H9 (cell line): ENCODE measurements at regions not wholly inside any gene's neighbourhood (a gene's known extent, or its start where the extent isn't known, plus 50 kb on each side); places are given as distances from the start of the nearest gene placed in this dataset.

Source experiments
- DNase-seq: peaks from one replicate; pipeline ENCODE4 v3.0.0-alpha.2; 2017
- H2AFZ ChIP-seq: one replicate; pipeline ENCODE4 v1.6.1; 2013; ENCODE audit warnings: mild to moderate bottlenecking, low read length, control low read depth, moderate library complexity
- H2AK5ac ChIP-seq: 2 replicates; pipeline ENCODE4 v1.6.1; 2013; ENCODE audit warnings: low read length, control low read depth, mixed read lengths; ENCODE audit not compliant: insufficient read length
- H2BK120ac ChIP-seq: one replicate; pipeline ENCODE4 v1.6.1; 2013; ENCODE audit warnings: low read depth, mild to moderate bottlenecking, low read length, control low read depth, inconsistent platforms; ENCODE audit not compliant: poor library complexity, severe bottlenecking
- H2BK12ac ChIP-seq: 2 replicates; pipeline ENCODE4 v1.6.1; 2013; ENCODE audit warnings: low read length, control low read depth, mixed read lengths, low read depth; ENCODE audit not compliant: insufficient read length
- H2BK15ac ChIP-seq: 2 replicates; pipeline ENCODE4 v1.6.1; 2013; ENCODE audit warnings: low read depth, low read length, control low read depth
- H2BK20ac ChIP-seq: one replicate; pipeline ENCODE4 v1.6.1; 2013; ENCODE audit warnings: low read depth, mild to moderate bottlenecking, low read length, control low read depth, inconsistent platforms; ENCODE audit not compliant: poor library complexity, severe bottlenecking
- H2BK5ac ChIP-seq: 2 replicates; pipeline ENCODE4 v1.6.1; 2013; ENCODE audit warnings: low read length, control low read depth, mixed read lengths; ENCODE audit not compliant: insufficient read length
- H3K14ac ChIP-seq: 2 replicates; pipeline ENCODE4 v1.6.1; 2013; ENCODE audit warnings: low read length, control low read depth; ENCODE audit not compliant: insufficient read depth
- H3K18ac ChIP-seq: 2 replicates; pipeline ENCODE4 v1.6.1; 2013; ENCODE audit warnings: low read depth, mild to moderate bottlenecking, mixed read lengths, low read length, control low read depth; ENCODE audit not compliant: insufficient read length
- H3K23ac ChIP-seq: 2 replicates; pipeline ENCODE4 v1.6.1; 2013; ENCODE audit warnings: low read length, control low read depth, mixed read lengths, low read depth; ENCODE audit not compliant: insufficient read length
- H3K23me2 ChIP-seq: 2 replicates; pipeline ENCODE4 v1.6.1; 2013; ENCODE audit warnings: low read depth, mild to moderate bottlenecking, mixed read lengths, low read length, control low read depth; ENCODE audit not compliant: insufficient read length, poor library complexity, severe bottlenecking
- H3K27ac ChIP-seq: 2 replicates; pipeline ENCODE4 v1.5.1; 2013; ENCODE audit warnings: low read length, control low read depth, mixed read lengths, low read depth; ENCODE audit not compliant: insufficient read length
- H3K27me3 ChIP-seq: 2 replicates; pipeline ENCODE4 v1.6.1; 2013; ENCODE audit warnings: low read length, control low read depth, inconsistent platforms; ENCODE audit not compliant: insufficient read depth
- H3K4ac ChIP-seq: 2 replicates; pipeline ENCODE4 v1.6.1; 2013; ENCODE audit warnings: low read depth, mild to moderate bottlenecking, control low read depth, inconsistent platforms, low read length, moderate library complexity
- H3K4me1 ChIP-seq: 2 replicates; pipeline ENCODE4 v1.6.1; 2013; ENCODE audit warnings: low read length, control low read depth, inconsistent platforms; ENCODE audit not compliant: insufficient read depth
- H3K4me2 ChIP-seq: 2 replicates; pipeline ENCODE4 v1.6.1; 2013; ENCODE audit warnings: low read length, control low read depth, mixed read lengths; ENCODE audit not compliant: insufficient read length, insufficient read depth
- H3K56ac ChIP-seq: 2 replicates; pipeline ENCODE4 v1.6.1; 2013; ENCODE audit warnings: low read depth, mild to moderate bottlenecking, mixed read lengths, low read length, control low read depth; ENCODE audit not compliant: insufficient read length
- H3K79me1 ChIP-seq: 2 replicates; pipeline ENCODE4 v1.6.1; 2013; ENCODE audit warnings: low read depth, mild to moderate bottlenecking, moderate library complexity, low read length, control low read depth, inconsistent platforms; ENCODE audit not compliant: insufficient read depth, poor library complexity, severe bottlenecking
- H3K79me2 ChIP-seq: 2 replicates; pipeline ENCODE4 v1.6.1; 2013; ENCODE audit warnings: low read length, control low read depth, inconsistent platforms; ENCODE audit not compliant: insufficient read depth
- H3K9ac ChIP-seq: 2 replicates; pipeline ENCODE4 v1.6.1; 2013; ENCODE audit warnings: low read length, control low read depth, mixed read lengths; ENCODE audit not compliant: insufficient read length; ENCODE audit errors: extremely low read depth
- H3K9me3 ChIP-seq: one replicate; pipeline ENCODE4 v1.6.1; 2013; ENCODE audit warnings: low read depth, low read length, inconsistent platforms; ENCODE audit not compliant: control insufficient read depth
- H3T11ph ChIP-seq: one replicate; pipeline ENCODE4 v1.6.1; 2013; ENCODE audit warnings: mild to moderate bottlenecking, low read length, control low read depth, inconsistent platforms
- H4K20me1 ChIP-seq: one replicate; pipeline ENCODE4 v1.6.1; 2013; ENCODE audit not compliant: control insufficient read depth, insufficient read length, insufficient read depth
- H4K5ac ChIP-seq: 2 replicates; pipeline ENCODE4 v1.6.1; 2013; ENCODE audit warnings: low read depth, mild to moderate bottlenecking, mixed read lengths, low read length, control low read depth; ENCODE audit not compliant: insufficient read length
- H4K8ac ChIP-seq: replicated peaks from 2 replicates; pipeline ENCODE4 v1.6.1; 2013; ENCODE audit warnings: low read length, control low read depth, mixed read lengths, low read depth; ENCODE audit not compliant: insufficient read length
- H4K91ac ChIP-seq: 2 replicates; pipeline ENCODE4 v1.6.1; 2013; ENCODE audit warnings: low read depth, mild to moderate bottlenecking, moderate library complexity, mixed read lengths, low read length, control low read depth; ENCODE audit not compliant: insufficient read length
- H3K27ac Mint-ChIP-seq, 3 experiments: 2 replicates in 2 of 3; 3 replicates in 1 of 3; pipeline ENCODE4 v1.8.0; 2020 to 2021; ENCODE audit warnings: mixed read lengths in 3 of 3, mild to moderate bottlenecking in 1 of 3, moderate library complexity in 1 of 3
- H3K27me3 Mint-ChIP-seq: 2 replicates; pipeline ENCODE4 v1.8.0; 2021; ENCODE audit warnings: low read depth, mild to moderate bottlenecking, moderate library complexity, mixed read lengths
- H3K36me3 Mint-ChIP-seq, 3 experiments: 2 replicates in 2 of 3; 3 replicates in 1 of 3; pipeline ENCODE4 v1.8.0; 2020 to 2021; ENCODE audit warnings: low read depth in 3 of 3, mixed read lengths in 3 of 3; ENCODE audit not compliant: insufficient read depth in 1 of 3
- H3K4me1 Mint-ChIP-seq, 2 experiments: 2 replicates each; pipeline ENCODE4 v1.8.0; 2020; ENCODE audit warnings: mixed read lengths in 2 of 2
- H3K4me3 Mint-ChIP-seq, 2 experiments: 2 replicates in 1 of 2; 3 replicates in 1 of 2; pipeline ENCODE4 v1.8.0; 2020 to 2021; ENCODE audit warnings: mild to moderate bottlenecking in 2 of 2, mixed read lengths in 2 of 2, moderate library complexity in 1 of 2
- H3K9me3 Mint-ChIP-seq, 2 experiments: 2 replicates in 1 of 2; 3 replicates in 1 of 2; pipeline ENCODE4 v1.8.0; 2020; ENCODE audit warnings: mild to moderate bottlenecking in 2 of 2, mixed read lengths in 2 of 2, moderate library complexity in 1 of 2
- WGBS: extraction: QIAGEN DNeasy Blood & Tissue Kit; methylation state at CpG from one replicate; pipeline ENCODE4 v1.1.7; 2013; ENCODE audit warnings: missing lambda C conversion rate, low lambda C conversion rate, mixed read lengths; ENCODE audit not compliant: insufficient read length; ENCODE audit errors: extremely low coverage; 5-methylcytosine and 5-hydroxymethylcytosine counted together
- TF ChIP-seq, protein P1 (sequence below): fragments of 200-600 bp; sonication (generic); conservative IDR thresholded peaks from 3 replicates; pipeline ENCODE4 v1.8.0; 2021; ENCODE audit warnings: antibody characterized with exemption, mild to moderate bottlenecking

DNA sequence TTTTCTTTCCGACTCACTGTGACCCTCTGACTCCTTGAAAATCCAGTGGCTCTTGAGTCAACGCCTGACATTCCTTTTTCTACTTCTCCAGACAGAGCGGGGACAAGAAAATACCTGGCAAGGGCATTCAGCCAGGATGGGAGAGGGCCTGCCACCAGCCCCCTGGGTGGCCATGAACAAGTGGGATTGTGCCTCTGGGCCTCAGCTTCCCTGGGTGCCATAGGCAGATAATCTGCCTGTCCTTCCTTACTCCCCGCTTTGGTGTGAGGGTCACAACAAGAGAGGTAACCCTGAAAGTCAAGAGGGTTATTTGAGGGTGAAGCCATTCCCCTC is 613.9 kb upstream of the CADM1 start:
- no peaks in the 10 kb centered on the region for H3K79me2 ChIP-seq
- peaks cover 0 to 8% (median 6%) of the 10 kb centered on the region in 3 experiments; a peak in 4 of 7 replicates for H3K36me3 Mint-ChIP-seq
- H2BK15ac ChIP-seq = no peak overlapping the region
- no peak overlapping the region for H2AK5ac ChIP-seq
- no peak overlapping the region for H3K14ac ChIP-seq
- no peak overlapping the region for H3K23ac ChIP-seq
- no peaks in the 10 kb centered on the region for H3K9me3 ChIP-seq
- WGBS = no CpG with 5 or more reads among the region's 4 CpGs
- H3K27me3 Mint-ChIP-seq = peaks cover 37% of the 10 kb centered on the region
- no peak overlapping the region for H3K27ac ChIP-seq
- no peak for DNase-seq
- H2BK12ac ChIP-seq = no peak overlapping the region
- H3K79me1 ChIP-seq = no peaks in the 10 kb centered on the region
- H3K18ac ChIP-seq = no peak overlapping the region
- no peak overlapping the region for H3K27ac Mint-ChIP-seq
- H3K9ac ChIP-seq = no peak overlapping the region
- no peaks in the 10 kb centered on the region; a peak in 1 of 4 replicates for H3K4me1 Mint-ChIP-seq
- H4K8ac ChIP-seq = no peak overlapping the region
- H3K27me3 ChIP-seq = 0 out of 2 replicates have a peak, but pooled peaks cover 3% of the 10 kb centered on the region
- no peak overlapping the region for H4K5ac ChIP-seq
- no peak overlapping the region for H2AFZ ChIP-seq
- TF ChIP-seq, protein P1, sequence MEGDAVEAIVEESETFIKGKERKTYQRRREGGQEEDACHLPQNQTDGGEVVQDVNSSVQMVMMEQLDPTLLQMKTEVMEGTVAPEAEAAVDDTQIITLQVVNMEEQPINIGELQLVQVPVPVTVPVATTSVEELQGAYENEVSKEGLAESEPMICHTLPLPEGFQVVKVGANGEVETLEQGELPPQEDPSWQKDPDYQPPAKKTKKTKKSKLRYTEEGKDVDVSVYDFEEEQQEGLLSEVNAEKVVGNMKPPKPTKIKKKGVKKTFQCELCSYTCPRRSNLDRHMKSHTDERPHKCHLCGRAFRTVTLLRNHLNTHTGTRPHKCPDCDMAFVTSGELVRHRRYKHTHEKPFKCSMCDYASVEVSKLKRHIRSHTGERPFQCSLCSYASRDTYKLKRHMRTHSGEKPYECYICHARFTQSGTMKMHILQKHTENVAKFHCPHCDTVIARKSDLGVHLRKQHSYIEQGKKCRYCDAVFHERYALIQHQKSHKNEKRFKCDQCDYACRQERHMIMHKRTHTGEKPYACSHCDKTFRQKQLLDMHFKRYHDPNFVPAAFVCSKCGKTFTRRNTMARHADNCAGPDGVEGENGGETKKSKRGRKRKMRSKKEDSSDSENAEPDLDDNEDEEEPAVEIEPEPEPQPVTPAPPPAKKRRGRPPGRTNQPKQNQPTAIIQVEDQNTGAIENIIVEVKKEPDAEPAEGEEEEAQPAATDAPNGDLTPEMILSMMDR = no peak
- no peak overlapping the region for H3K56ac ChIP-seq
- H3K4me3 Mint-ChIP-seq = no peak overlapping the region
- peaks cover under 1% of the 10 kb centered on the region for H4K20me1 ChIP-seq
- peaks cover 3% of the 10 kb centered on the region in 2 experiments; a peak in 3 of 5 replicates for H3K9me3 Mint-ChIP-seq
- no peak overlapping the region for H2BK120ac ChIP-seq
- H3K23me2 ChIP-seq = no peaks in the 10 kb centered on the region
- H2BK5ac ChIP-seq = no peak overlapping the region
- no peak overlapping the region for H2BK20ac ChIP-seq
- no peak overlapping the region for H3T11ph ChIP-seq
- no peaks in the 10 kb centered on the region for H3K4me1 ChIP-seq
- no peak overlapping the region for H3K4ac ChIP-seq
- no peak overlapping the region for H4K91ac ChIP-seq
- no peak overlapping the region for H3K4me2 ChIP-seq
